ENCODE measurements at regions not wholly inside any gene's neighbourhood (a gene's known extent, or its start where the extent isn't known, plus 50 kb on each side); places are given as distances from the start of the nearest gene placed in this dataset.

DNA sequence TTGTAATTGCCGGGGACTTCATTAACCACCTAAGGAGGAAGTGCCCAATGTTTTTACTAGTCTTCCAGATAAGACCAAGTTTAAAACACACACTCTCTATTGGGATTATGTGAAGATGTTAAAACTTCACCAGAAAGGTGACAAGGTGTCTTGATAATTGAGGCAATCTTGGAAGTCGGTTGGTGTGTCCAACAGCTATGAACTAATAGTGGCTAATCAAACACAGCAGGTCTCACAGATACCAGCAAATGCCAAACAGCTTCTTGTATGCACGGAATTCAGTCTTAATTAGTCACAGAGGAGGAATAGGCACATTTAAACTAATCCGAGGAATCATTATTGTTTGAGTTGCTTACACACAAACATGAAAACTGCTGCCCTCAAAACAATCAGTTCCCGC, 214.5 kb downstream of the SEC61B start:
- no peak for DNase-seq (ENCODE audit: low read depth in 2 of 2)

DNA sequence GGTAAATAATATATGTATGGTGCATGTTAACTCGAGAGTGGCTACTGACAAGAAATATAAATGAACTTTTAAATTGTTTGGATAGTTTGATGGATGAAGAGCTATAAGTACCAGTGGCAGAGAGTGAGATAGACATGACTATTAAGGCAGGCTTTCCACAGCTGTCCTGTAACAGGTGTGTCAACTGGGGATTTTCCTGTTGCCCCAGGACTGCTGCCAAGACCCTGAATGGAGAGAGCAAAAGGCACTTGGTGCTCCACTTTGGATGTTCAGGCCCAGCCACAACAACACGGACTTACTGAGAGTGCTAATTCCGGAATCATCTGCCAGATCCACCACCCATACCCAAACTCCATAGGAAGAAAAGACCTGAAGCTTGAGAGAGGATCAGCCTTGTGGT, 215.1 kb downstream of the SEC61B start:
- no peak for DNase-seq (ENCODE audit: low read depth in 2 of 2)

- no peak for DNase-seq (ENCODE audit: low read depth in 2 of 2)
These were observed 216.5 kb downstream of the SEC61B start for GRCh38 chr9:99438596-99438995.

DNA sequence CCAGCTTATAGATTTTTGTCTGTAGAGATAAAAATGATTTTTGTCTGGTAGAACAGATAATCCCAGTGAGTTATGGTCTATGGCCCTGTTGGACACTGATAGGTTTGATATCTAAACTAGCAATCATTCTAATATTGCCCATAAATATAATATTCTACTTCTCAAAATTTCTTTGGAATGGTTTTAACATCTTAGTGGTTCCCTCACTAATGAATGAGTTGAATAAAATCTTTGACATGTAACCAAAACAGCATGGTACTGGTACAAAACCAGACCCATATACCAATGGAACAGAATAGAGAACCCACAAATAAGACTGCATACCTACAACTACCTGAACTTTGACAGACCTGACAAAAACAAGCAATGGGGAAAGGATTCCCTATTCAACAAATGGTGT, 219.7 kb downstream of the SEC61B start:
- DNase-seq (ENCODE audit: low read depth in 2 of 2): no peak

DNA sequence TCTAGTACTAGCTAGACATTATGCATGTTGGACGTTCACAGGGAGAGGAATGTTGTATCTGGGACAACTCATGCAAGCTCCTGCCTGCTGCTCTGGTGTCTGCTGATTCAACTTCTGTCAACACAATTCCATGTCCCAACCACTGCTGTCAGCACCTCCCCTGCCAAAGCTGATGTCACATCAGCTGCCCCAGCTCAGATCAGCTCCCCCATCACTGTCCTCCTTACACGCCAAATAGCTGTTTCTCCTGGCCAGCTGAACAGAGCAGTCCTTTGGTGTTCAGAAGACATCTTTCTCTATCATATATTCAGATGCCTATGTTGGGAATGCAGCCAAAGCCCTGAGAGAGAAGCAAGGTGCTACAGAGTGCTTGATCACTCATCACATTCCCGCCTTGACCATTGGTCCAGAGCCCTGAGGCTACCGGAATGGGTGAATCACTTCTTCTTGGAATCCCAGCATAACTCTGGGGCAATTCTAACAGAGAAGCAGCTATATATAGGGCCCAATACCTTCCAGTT, 223.3 kb downstream of the SEC61B start:
- no peak for DNase-seq (ENCODE audit: low read depth in 2 of 2)

DNA sequence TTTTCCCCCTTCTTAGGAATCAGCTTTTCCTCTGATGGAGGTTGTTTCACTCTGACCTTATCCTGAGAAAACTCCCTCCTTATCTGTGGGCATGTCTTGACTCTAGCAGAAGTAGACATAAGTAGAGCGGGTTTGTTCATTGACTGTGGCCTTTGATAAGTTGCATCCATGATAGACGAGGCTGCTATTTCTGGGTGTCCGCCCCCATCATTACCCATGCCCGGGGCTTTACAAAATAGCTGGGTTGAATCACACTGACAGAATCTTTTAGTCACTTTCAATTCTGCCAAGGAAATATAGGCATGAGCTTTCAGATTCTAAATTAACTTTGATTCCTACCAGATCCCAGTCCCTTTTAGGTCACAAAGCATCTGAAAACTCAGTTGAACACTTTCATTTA, 223.8 kb downstream of the SEC61B start:
- DNase-seq (ENCODE audit: low read depth in 2 of 2): no peak

GRCh38 chr9:99447951-99448350, 225.9 kb downstream of the SEC61B start:
- no peak for DNase-seq (ENCODE audit: low read depth in 2 of 2)

- no peak for DNase-seq (ENCODE audit: low read depth in 2 of 2)
These were observed 227.6 kb downstream of the SEC61B start for GRCh38 chr9:99449726-99450125.

- DNase-seq (ENCODE audit: low read depth in 2 of 2): no peak
These were observed 229.1 kb downstream of the SEC61B start for GRCh38 chr9:99451112-99451606.

DNA sequence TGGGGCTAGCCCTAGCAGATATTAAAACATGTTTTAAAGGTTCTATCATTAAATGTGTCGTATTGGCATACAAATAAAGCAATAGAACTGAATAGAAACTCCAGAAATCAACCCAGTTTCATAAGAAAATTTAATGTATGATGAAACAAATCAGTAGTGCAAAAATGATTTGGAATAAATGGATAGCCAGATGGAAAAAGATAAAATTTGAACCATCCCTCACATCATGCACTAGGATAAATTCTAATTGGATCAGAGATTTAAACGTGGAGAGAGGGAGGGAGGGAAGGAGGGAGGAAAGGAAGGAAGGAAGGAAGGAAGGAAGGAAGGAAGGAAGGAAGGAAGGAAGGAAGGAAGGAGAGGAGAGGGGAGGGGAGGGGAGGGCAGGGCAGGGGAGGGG, 235.3 kb downstream of the SEC61B start:
- DNase-seq (ENCODE audit: low read depth in 2 of 2): no peak

DNA sequence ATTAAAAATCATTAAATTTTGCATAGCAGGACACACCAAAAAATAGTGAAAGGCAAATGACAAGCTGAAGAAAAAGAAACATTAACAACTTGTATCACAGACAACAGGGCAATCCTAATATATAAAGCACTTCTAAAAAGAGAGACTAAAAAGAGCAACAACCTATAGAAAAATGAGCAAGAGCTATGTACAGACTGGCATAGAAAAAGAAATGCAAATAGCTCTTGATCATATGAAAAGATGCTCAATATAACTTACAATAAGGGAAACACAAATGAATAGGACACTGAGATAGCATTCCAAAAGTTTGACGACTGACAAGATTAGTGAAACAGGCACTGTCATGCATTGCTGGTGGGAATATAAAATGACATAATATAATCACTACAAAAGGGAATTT, 235.9 kb downstream of the SEC61B start:
- no peak for DNase-seq (ENCODE audit: low read depth in 2 of 2)

- no peak for DNase-seq (ENCODE audit: low read depth in 2 of 2)
These were observed 237.8 kb downstream of the SEC61B start for GRCh38 chr9:99459919-99460318.

- no peak for DNase-seq (ENCODE audit: low read depth in 2 of 2)
These were observed 241.0 kb downstream of the SEC61B start for GRCh38 chr9:99463131-99463530.

DNA sequence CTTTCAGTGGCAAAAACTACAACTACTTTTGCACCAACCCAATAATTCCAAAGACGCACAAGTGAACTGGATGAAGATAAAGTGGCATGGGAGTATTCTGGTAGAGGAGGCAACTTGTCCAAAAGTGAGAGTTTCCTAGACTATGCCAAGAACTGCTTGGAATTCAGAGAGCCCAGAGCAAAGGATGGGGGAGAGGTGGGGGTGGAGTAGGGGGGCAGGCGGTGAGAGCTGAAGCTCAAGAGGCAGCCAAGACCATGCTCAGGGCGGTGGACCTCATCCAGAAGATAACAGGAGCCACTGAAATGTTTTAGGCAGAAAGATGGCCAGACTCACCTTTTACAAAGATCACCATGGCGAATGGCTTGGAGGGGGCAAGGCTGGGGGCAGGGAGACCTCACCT, 242.5 kb downstream of the SEC61B start:
- no peak for DNase-seq (ENCODE audit: low read depth in 2 of 2)

DNA sequence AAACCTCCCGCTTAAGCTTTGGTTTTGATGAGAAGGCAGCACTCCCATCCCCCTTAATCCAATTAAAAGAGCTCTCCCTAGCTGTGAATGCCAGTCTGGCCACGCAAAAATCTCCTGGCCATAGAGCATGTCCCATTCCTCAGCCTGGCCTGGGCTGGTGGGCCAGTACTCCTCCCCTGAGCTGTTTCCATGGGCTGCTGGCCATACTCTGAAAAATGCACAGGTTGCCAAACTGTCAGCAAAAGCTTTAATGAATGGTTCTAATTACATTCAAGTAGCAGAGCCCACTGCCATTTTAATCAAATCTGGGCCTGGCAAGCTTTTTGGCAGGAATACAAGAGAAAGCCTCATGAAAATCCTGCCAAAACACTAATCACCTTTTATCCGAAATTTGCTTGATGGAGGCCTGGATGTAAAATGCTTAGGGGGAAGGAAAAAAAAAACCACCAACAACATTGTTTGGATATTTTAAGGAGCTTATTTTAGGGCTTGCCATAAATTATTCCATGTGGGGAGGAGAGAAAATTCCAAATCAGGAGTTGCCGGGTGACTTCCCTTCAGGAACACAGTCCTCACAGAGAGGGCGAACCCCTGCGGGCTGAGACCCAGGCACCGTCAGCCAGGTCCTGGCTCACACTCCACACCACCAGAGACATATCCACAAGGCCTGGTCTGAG, 243.3 kb downstream of the SEC61B start:
- DNase-seq (ENCODE audit: low read depth in 2 of 2): no peak

- DNase-seq (ENCODE audit: low read depth in 2 of 2): no peak
These were observed 244.0 kb downstream of the SEC61B start for GRCh38 chr9:99466104-99466503.

DNA sequence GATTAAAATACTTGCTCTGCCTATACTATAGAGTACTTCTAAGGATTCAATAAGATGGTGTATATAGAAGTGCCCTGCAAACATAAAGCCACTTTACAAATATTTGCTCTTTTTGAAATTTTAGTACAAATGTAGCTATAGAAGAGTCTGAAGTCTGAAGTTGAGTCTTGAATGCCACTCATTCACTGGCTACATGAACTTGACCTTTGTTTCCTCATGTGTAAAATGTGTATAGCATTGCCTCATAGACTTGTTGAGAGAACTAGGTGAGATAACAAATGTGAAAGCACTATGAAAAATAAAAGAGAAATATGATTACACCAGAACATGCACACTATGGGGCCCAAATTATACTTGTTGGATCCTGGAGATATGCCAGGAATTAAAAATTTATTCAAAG, 244.7 kb downstream of the SEC61B start:
- DNase-seq (ENCODE audit: low read depth in 2 of 2): no peak

- DNase-seq (ENCODE audit: low read depth in 2 of 2): no peak
These were observed 249.0 kb downstream of the SEC61B start for GRCh38 chr9:99471033-99471432.

DNA sequence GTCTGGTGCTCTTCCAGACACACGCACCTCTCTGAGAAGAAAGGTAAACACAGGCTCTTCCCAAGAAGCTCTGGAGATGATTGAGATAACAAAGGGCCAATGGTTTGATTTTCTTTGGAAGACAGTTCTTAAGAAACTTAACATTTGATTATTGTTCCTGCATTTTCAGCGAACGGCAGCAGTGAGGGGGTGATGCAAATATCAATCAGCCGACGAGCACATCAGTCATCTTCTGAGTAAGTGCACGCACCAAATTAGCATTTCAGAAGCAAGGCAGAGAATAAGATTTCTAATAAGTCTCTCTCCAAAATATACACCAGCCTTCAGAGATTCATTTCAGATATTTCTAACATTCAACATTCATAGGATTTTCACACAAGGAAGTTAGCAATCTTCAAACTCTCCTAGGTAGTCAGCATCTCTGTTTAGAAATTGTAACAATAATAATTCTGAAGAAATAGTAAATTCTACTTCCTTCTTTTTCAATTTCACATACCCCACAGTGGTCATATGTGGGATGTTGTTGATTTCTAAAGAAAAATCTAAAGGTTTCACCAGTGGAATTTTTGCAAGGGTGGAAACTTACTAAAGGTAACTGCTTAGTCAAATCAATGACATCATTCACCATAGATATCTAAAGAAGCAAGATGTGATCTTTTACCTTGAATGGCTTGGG, 250.3 kb downstream of the SEC61B start:
- peak in 1 of 2 donors; percentile 1 for DNase-seq (ENCODE audit: low read depth in 2 of 2)

- DNase-seq (ENCODE audit: low read depth in 2 of 2): no peak
These were observed 250.8 kb downstream of the SEC61B start for GRCh38 chr9:99472916-99473245.

- no peak for DNase-seq (ENCODE audit: low read depth in 2 of 2)
These were observed 252.1 kb downstream of the SEC61B start for GRCh38 chr9:99474186-99474585.

GRCh38 chr9:99475401-99476065, 253.5 kb downstream of the SEC61B start:
- no peak for DNase-seq (ENCODE audit: low read depth in 2 of 2)

DNA sequence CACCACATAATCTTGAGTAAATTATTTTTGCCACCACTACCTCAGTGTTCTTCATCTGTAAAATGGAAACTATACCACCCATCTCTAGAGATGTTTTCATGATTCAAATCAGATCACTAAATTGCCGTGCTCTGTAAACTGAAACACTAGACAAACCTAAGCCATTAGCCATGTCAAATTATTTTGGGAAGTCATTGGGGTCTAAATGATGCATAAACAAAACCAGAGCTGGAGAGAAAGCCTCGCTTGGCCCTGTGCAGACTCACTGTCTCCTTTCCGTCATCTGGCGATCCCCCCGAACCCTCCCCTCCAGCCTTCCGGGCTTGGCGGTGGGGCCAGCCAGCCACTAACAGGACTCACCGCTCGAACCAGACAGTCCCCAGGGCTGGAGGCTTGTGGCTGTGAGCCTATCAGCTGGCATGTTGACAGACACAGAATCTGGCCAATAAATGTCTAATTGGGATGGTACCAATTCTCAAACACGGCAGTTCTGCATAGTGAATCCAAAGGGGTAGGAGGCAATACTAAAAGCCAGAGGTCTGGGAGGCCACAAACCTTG, 256.5 kb downstream of the SEC61B start:
- DNase-seq (ENCODE audit: low read depth in 2 of 2): no peak
